Skeletal muscle tissue (tissue), 3 donors: ENCODE measurements at regions not wholly inside any gene's neighbourhood (a gene's known extent, or its start where the extent isn't known, plus 50 kb on each side); places are given as distances from the start of the nearest gene placed in this dataset.
"Not testable (repeated sequence)": the region's sequence is repeated elsewhere in the genome, so short reads cannot be mapped to it uniquely, and the experiment has no call there.

ENCODE experiments used
- H3K27ac ChIP-seq: one replicate; pipeline ENCODE4 v1.7.0; 2013; ENCODE audit warnings: mild to moderate bottlenecking, low read depth, low read length, inconsistent platforms
- H3K27me3 ChIP-seq, 3 donors: one replicate each; pipeline ENCODE4 v1.7.0; 2013; ENCODE audit warnings: low read length in 3 of 3; ENCODE audit not compliant: control insufficient read depth in 3 of 3, insufficient read depth in 3 of 3
- H3K36me3 ChIP-seq, 3 donors: one replicate each; pipeline ENCODE4 v1.7.0; 2013; ENCODE audit warnings: low read length in 3 of 3; ENCODE audit not compliant: control insufficient read depth in 3 of 3, insufficient read depth in 3 of 3
- H3K4me1 ChIP-seq, 3 donors: one replicate each; pipeline ENCODE4 v1.7.0; 2013; ENCODE audit warnings: low read length in 3 of 3, mild to moderate bottlenecking in 3 of 3; ENCODE audit not compliant: control insufficient read depth in 3 of 3, insufficient read depth in 3 of 3
- H3K4me3 ChIP-seq, 3 donors: one replicate each; pipeline ENCODE4 v1.7.0; 2013; ENCODE audit warnings: low read length in 3 of 3
- H3K9ac ChIP-seq, 3 donors: one replicate each; pipeline ENCODE4 v1.7.0; 2013; ENCODE audit warnings: low read length in 3 of 3, mild to moderate bottlenecking in 3 of 3, moderate library complexity in 2 of 3, low read depth in 1 of 3
- H3K9me3 ChIP-seq, 3 donors: one replicate each; pipeline ENCODE4 v1.7.0; 2013; ENCODE audit warnings: low read length in 3 of 3; ENCODE audit not compliant: control insufficient read depth in 3 of 3
- donor health status: Osteomylitis.

GRCh38 chr21:32844076-32844475 lies 72.5 kb upstream of the PAXBP1 start:
- no peak overlapping the region for H3K27ac ChIP-seq
- no peak overlapping the region for H3K4me3 ChIP-seq
- H3K9ac ChIP-seq = no peak overlapping the region
- H3K4me1 ChIP-seq = no peaks in the 10 kb centered on the region
- no peaks in the 10 kb centered on the region for H3K9me3 ChIP-seq
- no peaks in the 10 kb centered on the region for H3K36me3 ChIP-seq
- H3K27me3 ChIP-seq = no peaks in the 10 kb centered on the region

- Histone ChIP-seq H3K9me3 (no peaks in the 10 kb centered on the region), H3K27ac (no peak overlapping the region), H3K9ac (no peak overlapping the region), H3K4me1 (no peaks in the 10 kb centered on the region), H3K36me3 (no peaks in the 10 kb centered on the region), H3K27me3 (no peaks in the 10 kb centered on the region), H3K4me3 (no peak overlapping the region)
These were observed 73.3 kb upstream of the PAXBP1 start for GRCh38 chr21:32844653-32845436.

- Histone ChIP-seq H3K4me1 (no peaks in the 10 kb centered on the region), H3K9ac (no peak overlapping the region), H3K27ac (no peak overlapping the region), H3K9me3 (no peaks in the 10 kb centered on the region), H3K36me3 (no peaks in the 10 kb centered on the region), H3K27me3 (peaks cover 0 to 8% (median 0%) of the 10 kb centered on the region in 3 donors), H3K4me3 (no peak overlapping the region)
These were observed 87.1 kb upstream of the PAXBP1 start for GRCh38 chr21:32858628-32859027.

GRCh38 chr21:32860399-32860798 lies 88.8 kb upstream of the PAXBP1 start:
- Histone ChIP-seq H3K27ac (no peak overlapping the region), H3K27me3 (peaks cover 0 to 4% (median 0%) of the 10 kb centered on the region in 3 donors), H3K36me3 (no peaks in the 10 kb centered on the region), H3K4me1 (no peaks in the 10 kb centered on the region), H3K4me3 (no peak overlapping the region), H3K9me3 (no peaks in the 10 kb centered on the region), H3K9ac (no peak overlapping the region)

GRCh38 chr21:32861866-32862265 lies 90.3 kb upstream of the PAXBP1 start:
- no peaks in the 10 kb centered on the region for H3K4me1 ChIP-seq
- H3K9ac ChIP-seq = no peak overlapping the region
- H3K9me3 ChIP-seq = no peaks in the 10 kb centered on the region
- H3K36me3 ChIP-seq = no peaks in the 10 kb centered on the region
- H3K4me3 ChIP-seq = no peak overlapping the region
- peaks cover 0 to 4% (median 0%) of the 10 kb centered on the region in 3 donors for H3K27me3 ChIP-seq
- H3K27ac ChIP-seq = no peak overlapping the region

GRCh38 chr21:32867597-32867996 lies 96.0 kb upstream of the PAXBP1 start:
- Histone ChIP-seq H3K9ac (no peak overlapping the region), H3K9me3 (no peaks in the 10 kb centered on the region), H3K4me3 (no peak overlapping the region), H3K4me1 (no peaks in the 10 kb centered on the region), H3K36me3 (no peaks in the 10 kb centered on the region), H3K27ac (no peak overlapping the region), H3K27me3 (peaks cover 0 to 6% (median 3%) of the 10 kb centered on the region in 3 donors)

GRCh38 chr21:32868631-32869454 lies 97.3 kb upstream of the PAXBP1 start:
- Histone ChIP-seq H3K9me3 (no peaks in the 10 kb centered on the region), H3K9ac (no peak overlapping the region), H3K27ac (no peak overlapping the region), H3K36me3 (no peaks in the 10 kb centered on the region), H3K4me3 (no peak overlapping the region), H3K27me3 (peaks cover 0 to 6% (median 3%) of the 10 kb centered on the region in 3 donors), H3K4me1 (no peaks in the 10 kb centered on the region)

- Histone ChIP-seq H3K4me1 (no peaks in the 10 kb centered on the region), H3K4me3 (no peak overlapping the region)
These were observed 97.9 kb upstream of the PAXBP1 start for GRCh38 chr21:32869459-32869858.

GRCh38 chr21:32876426-32876825 lies 104.9 kb upstream of the PAXBP1 start:
- Histone ChIP-seq H3K4me1 (no peaks in the 10 kb centered on the region), H3K4me3 (no peak overlapping the region), H3K9me3 (no peaks in the 10 kb centered on the region), H3K27me3 (peaks cover 0 to 2% (median 2%) of the 10 kb centered on the region in 3 donors), H3K27ac (no peak overlapping the region), H3K9ac (no peak overlapping the region), H3K36me3 (no peaks in the 10 kb centered on the region)

More at GRCh38 chr21:32869459-32869858, 97.9 kb upstream of the PAXBP1 start:
- Histone ChIP-seq H3K27me3 (peaks cover 0 to 6% (median 3%) of the 10 kb centered on the region in 3 donors), H3K9ac (no peak overlapping the region), H3K9me3 (no peaks in the 10 kb centered on the region), H3K36me3 (no peaks in the 10 kb centered on the region), H3K27ac (no peak overlapping the region)

GRCh38 chr21:32877888-32878287 lies 106.3 kb upstream of the PAXBP1 start:
- not testable (repeated sequence) for H3K4me3 ChIP-seq, H3K27ac ChIP-seq, H3K9ac ChIP-seq, H3K27me3 ChIP-seq, H3K9me3 ChIP-seq, H3K4me1 ChIP-seq, H3K36me3 ChIP-seq
